ENCODE measurements at regions not wholly inside any gene's neighbourhood (a gene's known extent, or its start where the extent isn't known, plus 50 kb on each side); places are given as distances from the start of the nearest gene placed in this dataset.

GRCh38 chr12:115402443-115403180, 718.6 kb upstream of the TBX3 start:
- TF ChIP-seq, protein P1, sequence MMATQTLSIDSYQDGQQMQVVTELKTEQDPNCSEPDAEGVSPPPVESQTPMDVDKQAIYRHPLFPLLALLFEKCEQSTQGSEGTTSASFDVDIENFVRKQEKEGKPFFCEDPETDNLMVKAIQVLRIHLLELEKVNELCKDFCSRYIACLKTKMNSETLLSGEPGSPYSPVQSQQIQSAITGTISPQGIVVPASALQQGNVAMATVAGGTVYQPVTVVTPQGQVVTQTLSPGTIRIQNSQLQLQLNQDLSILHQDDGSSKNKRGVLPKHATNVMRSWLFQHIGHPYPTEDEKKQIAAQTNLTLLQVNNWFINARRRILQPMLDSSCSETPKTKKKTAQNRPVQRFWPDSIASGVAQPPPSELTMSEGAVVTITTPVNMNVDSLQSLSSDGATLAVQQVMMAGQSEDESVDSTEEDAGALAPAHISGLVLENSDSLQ (IDR thresholded peaks at IDR 0.05), result no peak
- TF ChIP-seq HDGF (IDR thresholded peaks at IDR 0.05; ENCODE audit: borderline replicate concordance) (no peak), TARDBP (IDR thresholded peaks at IDR 0.05) (no peak), ELF4 (IDR thresholded peaks at IDR 0.05) (no peak), FOXA1 (IDR thresholded peaks at IDR 0.05) (no peak), SP1 (IDR thresholded peaks at IDR 0.05) (no peak), BHLHE40 (IDR thresholded peaks at IDR 0.05; ENCODE audit: borderline replicate concordance) (no peak), FOXK2 (IDR thresholded peaks at IDR 0.05) (no peak)
